UCSD-AML1 (cell line): ENCODE measurements at regions not wholly inside any gene's neighbourhood (a gene's known extent, or its start where the extent isn't known, plus 50 kb on each side); places are given as distances from the start of the nearest gene placed in this dataset.
"Not testable (repeated sequence)": the region's sequence is repeated elsewhere in the genome, so short reads cannot be mapped to it uniquely, and the experiment has no call there.

ENCODE experiments used
- DNase-seq: peaks from one replicate; lab custom pipeline; 2025; ENCODE audit not compliant: unreplicated experiment; lab: John Stamatoyannopoulos, UW

GRCh38 chr18:1039421-1039820 lies 134.8 kb downstream of the ADCYAP1 start:
- no peak for DNase-seq

GRCh38 chr18:1043039-1043438 lies 138.4 kb downstream of the ADCYAP1 start:
- DNase-seq: not testable (repeated sequence)

GRCh38 chr18:1045658-1046057 lies 141.0 kb downstream of the ADCYAP1 start:
- DNase-seq: no peak

GRCh38 chr18:1047406-1047805 lies 142.7 kb downstream of the ADCYAP1 start:
- DNase-seq: no peak

GRCh38 chr18:1048032-1048431 lies 143.4 kb downstream of the ADCYAP1 start:
- DNase-seq: no peak

GRCh38 chr18:1049173-1049572 lies 144.5 kb downstream of the ADCYAP1 start:
- DNase-seq: no peak

GRCh38 chr18:1050012-1050657 lies 145.5 kb downstream of the ADCYAP1 start:
- DNase-seq: no peak

- DNase-seq: no peak
Measured at GRCh38 chr18:1052301-1052700, 147.6 kb downstream of the ADCYAP1 start.

GRCh38 chr18:1053331-1054315 lies 149.0 kb downstream of the ADCYAP1 start:
- DNase-seq: no peak

GRCh38 chr18:1056404-1056803 lies 151.7 kb downstream of the ADCYAP1 start:
- DNase-seq: no peak

- DNase-seq: no peak
Measured at GRCh38 chr18:1057367-1057766, 152.7 kb downstream of the ADCYAP1 start.

GRCh38 chr18:1062588-1062987 lies 157.9 kb downstream of the ADCYAP1 start:
- no peak for DNase-seq

GRCh38 chr18:1075322-1075721 lies 170.7 kb downstream of the ADCYAP1 start:
- DNase-seq: no peak

GRCh38 chr18:1075876-1076275 lies 171.2 kb downstream of the ADCYAP1 start:
- DNase-seq: no peak

GRCh38 chr18:1078301-1078700 lies 173.6 kb downstream of the ADCYAP1 start:
- DNase-seq: no peak

- DNase-seq: not testable (repeated sequence)
Measured at GRCh38 chr18:1083675-1084074, 179.0 kb downstream of the ADCYAP1 start.

GRCh38 chr18:1090758-1091157 lies 186.1 kb downstream of the ADCYAP1 start:
- no peak for DNase-seq

- no peak for DNase-seq
Measured at GRCh38 chr18:1092228-1092627, 187.6 kb downstream of the ADCYAP1 start.

- no peak for DNase-seq
Measured at GRCh38 chr18:1094409-1094808, 189.7 kb downstream of the ADCYAP1 start.

GRCh38 chr18:1097991-1098735 lies 193.5 kb downstream of the ADCYAP1 start:
- DNase-seq: not testable (repeated sequence)

GRCh38 chr18:1102848-1103247 lies 198.2 kb downstream of the ADCYAP1 start:
- DNase-seq: no peak
